HG03442 (cell line): ENCODE measurements at regions not wholly inside any gene's neighbourhood (a gene's known extent, or its start where the extent isn't known, plus 50 kb on each side); places are given as distances from the start of the nearest gene placed in this dataset.
A peak's percentile ranks its signal among the peaks of the same experiment; 100 is the strongest.
"Not testable (repeated sequence)": the region's sequence is repeated elsewhere in the genome, so short reads cannot be mapped to it uniquely, and the experiment has no call there.

Source experiments
- ATAC-seq: cut with Tn5 transposase; IDR thresholded peaks from one replicate; pipeline ENCODE4 v1.9.1; 2021; ENCODE audit warnings: mild to moderate bottlenecking, moderate library complexity; ENCODE audit not compliant: unreplicated experiment

- no peak for ATAC-seq
Measured at GRCh38 chr10:108582888-108583287, 1340.4 kb downstream of the XPNPEP1 start.

- ATAC-seq: no peak
Measured at GRCh38 chr10:108582387-108582786, 1340.9 kb downstream of the XPNPEP1 start.

GRCh38 chr10:108578258-108578657 is 1345.1 kb downstream of the XPNPEP1 start:
- no peak for ATAC-seq

GRCh38 chr10:108574233-108574632 is 1349.1 kb downstream of the XPNPEP1 start:
- no peak for ATAC-seq

GRCh38 chr10:108568824-108569223 is 1354.5 kb downstream of the XPNPEP1 start:
- no peak for ATAC-seq

GRCh38 chr10:108567899-108568752 is 1355.2 kb downstream of the XPNPEP1 start:
- ATAC-seq: peak; percentile 57

GRCh38 chr10:108566316-108567107 is 1356.8 kb downstream of the XPNPEP1 start:
- ATAC-seq: no peak

- ATAC-seq: no peak
Measured at GRCh38 chr10:108562105-108562504, 1361.2 kb downstream of the XPNPEP1 start.

- no peak for ATAC-seq
Measured at GRCh38 chr10:108561649-108562048, 1361.7 kb downstream of the XPNPEP1 start.

GRCh38 chr10:108560488-108560887 is 1362.8 kb downstream of the XPNPEP1 start:
- no peak for ATAC-seq

- no peak for ATAC-seq
Measured at GRCh38 chr10:108556186-108556585, 1367.1 kb downstream of the XPNPEP1 start.

GRCh38 chr10:108545921-108546320 is 1377.4 kb downstream of the XPNPEP1 start:
- ATAC-seq: peak; percentile 84

- peak; percentile 63 for ATAC-seq
Measured at GRCh38 chr10:108544500-108545120, 1378.7 kb downstream of the XPNPEP1 start.

- not testable (repeated sequence) for ATAC-seq
Measured at GRCh38 chr10:108533551-108533950, 1369.0 kb upstream of the SORCS1 start.

- ATAC-seq: no peak
Measured at GRCh38 chr10:108523016-108523800, 1358.7 kb upstream of the SORCS1 start.

GRCh38 chr10:108521827-108522492 is 1357.5 kb upstream of the SORCS1 start:
- ATAC-seq: no peak

- no peak for ATAC-seq
Measured at GRCh38 chr10:108515821-108516220, 1351.3 kb upstream of the SORCS1 start.

GRCh38 chr10:108500396-108500795 is 1335.9 kb upstream of the SORCS1 start:
- no peak for ATAC-seq

- ATAC-seq: no peak
Measured at GRCh38 chr10:108496106-108496505, 1331.6 kb upstream of the SORCS1 start.

GRCh38 chr10:108490944-108491343 is 1326.4 kb upstream of the SORCS1 start:
- ATAC-seq: no peak
